Liver (tissue), 3 donors: ENCODE measurements at regions not wholly inside any gene's neighbourhood (a gene's known extent, or its start where the extent isn't known, plus 50 kb on each side); places are given as distances from the start of the nearest gene placed in this dataset.

ENCODE experiments used
- EGR1 ChIP-seq, 2 donors: IDR thresholded peaks; 2 replicates each; pipeline ENCODE4 v1.6.1; 2016 to 2018; ENCODE audit warnings: antibody characterized with exemption in 2 of 2, low read depth in 2 of 2
- JUND ChIP-seq, 2 donors: IDR thresholded peaks; 2 replicates each; pipeline ENCODE4 v1.6.1; 2016; ENCODE audit warnings: antibody characterized with exemption in 2 of 2
- TF ChIP-seq, protein P1 (sequence below): fragments of 150-350 bp; IDR thresholded peaks from 2 replicates; pipeline ENCODE4 v1.5.1; 2017; ENCODE audit warnings: improper control_type of control experiment, low read depth, low read length; ENCODE audit not compliant: missing input control
- donor health status: healthy.
- donor health status: healthy.

DNA sequence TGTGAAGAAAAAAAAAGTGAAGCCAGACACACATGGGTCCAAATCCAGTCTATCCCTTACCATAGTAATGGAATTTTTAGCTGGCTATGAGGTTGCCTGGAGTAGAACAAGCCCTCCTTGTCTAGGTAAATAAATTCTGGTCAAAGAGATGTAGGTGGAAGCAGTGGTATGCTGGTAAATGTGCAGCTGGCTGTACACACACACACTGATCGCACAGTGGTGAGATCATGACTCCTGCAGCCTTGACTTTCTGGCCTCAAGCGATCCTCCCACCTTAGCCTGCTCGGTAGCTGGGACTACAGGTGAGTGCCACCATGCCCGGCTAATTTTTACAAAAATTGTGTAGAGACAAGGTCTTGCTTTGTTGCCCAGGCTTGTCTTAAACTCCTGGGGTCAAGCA is 90.5 kb upstream of the FBXO11 start:
- TF ChIP-seq, protein P1, sequence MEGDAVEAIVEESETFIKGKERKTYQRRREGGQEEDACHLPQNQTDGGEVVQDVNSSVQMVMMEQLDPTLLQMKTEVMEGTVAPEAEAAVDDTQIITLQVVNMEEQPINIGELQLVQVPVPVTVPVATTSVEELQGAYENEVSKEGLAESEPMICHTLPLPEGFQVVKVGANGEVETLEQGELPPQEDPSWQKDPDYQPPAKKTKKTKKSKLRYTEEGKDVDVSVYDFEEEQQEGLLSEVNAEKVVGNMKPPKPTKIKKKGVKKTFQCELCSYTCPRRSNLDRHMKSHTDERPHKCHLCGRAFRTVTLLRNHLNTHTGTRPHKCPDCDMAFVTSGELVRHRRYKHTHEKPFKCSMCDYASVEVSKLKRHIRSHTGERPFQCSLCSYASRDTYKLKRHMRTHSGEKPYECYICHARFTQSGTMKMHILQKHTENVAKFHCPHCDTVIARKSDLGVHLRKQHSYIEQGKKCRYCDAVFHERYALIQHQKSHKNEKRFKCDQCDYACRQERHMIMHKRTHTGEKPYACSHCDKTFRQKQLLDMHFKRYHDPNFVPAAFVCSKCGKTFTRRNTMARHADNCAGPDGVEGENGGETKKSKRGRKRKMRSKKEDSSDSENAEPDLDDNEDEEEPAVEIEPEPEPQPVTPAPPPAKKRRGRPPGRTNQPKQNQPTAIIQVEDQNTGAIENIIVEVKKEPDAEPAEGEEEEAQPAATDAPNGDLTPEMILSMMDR: no peak
- no peak for TF ChIP-seq EGR1 (IDR thresholded peaks at IDR 0.05; ENCODE audit: low read depth in 2 of 2)
- TF ChIP-seq JUND (IDR thresholded peaks at IDR 0.05): no peak
